Occipital lobe (tissue), 1 donor: ENCODE measurements at regions not wholly inside any gene's neighbourhood (a gene's known extent, or its start where the extent isn't known, plus 50 kb on each side); places are given as distances from the start of the nearest gene placed in this dataset.
"Not testable (repeated sequence)": the region's sequence is repeated elsewhere in the genome, so short reads cannot be mapped to it uniquely, and the experiment has no call there.

Experiments
- DNase-seq: peaks from one replicate; lab custom pipeline; 2025; lab: John Stamatoyannopoulos, UW

DNA sequence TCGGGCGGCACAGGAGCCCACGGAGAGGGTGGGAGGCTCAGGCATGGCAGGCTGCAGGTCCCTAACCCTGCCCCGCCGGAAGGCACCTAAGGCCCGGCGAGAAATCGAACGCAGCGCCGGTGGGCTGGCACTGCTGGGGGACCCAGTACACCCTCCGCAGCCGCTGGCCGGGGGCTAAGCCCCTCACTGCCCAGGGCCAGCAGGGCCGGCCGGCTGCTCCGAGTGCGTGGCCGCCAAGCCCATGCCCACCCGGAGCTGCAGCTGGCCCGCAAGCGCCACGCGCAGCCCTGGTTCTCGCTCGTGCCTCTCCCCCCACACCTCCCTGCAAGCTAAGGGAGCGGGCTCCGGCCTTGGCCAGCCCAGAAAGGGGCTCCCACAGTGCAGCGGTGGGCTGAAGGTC, 332.7 kb downstream of the HGF start:
- not testable (repeated sequence) for DNase-seq

DNA sequence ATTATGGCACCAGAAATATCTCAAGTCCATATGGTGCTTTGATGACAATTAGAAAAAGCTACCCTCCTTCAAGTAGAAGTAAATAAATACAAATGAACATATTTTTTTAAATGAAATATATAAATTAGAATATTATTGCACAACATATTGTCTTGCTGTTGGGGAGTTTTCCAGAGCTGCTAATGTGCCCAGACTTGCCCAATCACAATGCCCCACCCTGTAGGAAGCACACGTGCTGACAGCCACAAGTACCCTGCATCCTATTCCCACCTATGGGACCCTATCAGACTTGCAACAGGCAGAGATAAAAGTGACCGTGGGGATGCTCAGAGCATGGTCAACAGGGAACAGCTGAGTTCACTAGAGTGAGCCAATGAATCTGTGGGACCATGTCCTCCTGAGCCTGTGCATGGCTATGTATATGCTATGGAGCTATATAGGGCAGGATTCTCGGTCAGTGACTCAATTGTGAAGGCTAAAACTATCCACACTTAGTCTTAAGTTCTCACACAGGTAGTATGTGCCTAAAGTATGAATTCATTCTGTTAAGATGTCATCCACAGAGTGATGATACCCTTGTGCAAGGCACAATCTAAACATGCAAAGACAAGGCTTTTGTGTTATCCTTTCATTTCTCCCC, 336.0 kb downstream of the HGF start:
- DNase-seq: no peak

- no peak for DNase-seq
Measured at GRCh38 chr7:81433206-81433605, 336.6 kb downstream of the HGF start.

- no peak for DNase-seq
Measured at GRCh38 chr7:81430761-81431160, 339.1 kb downstream of the HGF start.

DNA sequence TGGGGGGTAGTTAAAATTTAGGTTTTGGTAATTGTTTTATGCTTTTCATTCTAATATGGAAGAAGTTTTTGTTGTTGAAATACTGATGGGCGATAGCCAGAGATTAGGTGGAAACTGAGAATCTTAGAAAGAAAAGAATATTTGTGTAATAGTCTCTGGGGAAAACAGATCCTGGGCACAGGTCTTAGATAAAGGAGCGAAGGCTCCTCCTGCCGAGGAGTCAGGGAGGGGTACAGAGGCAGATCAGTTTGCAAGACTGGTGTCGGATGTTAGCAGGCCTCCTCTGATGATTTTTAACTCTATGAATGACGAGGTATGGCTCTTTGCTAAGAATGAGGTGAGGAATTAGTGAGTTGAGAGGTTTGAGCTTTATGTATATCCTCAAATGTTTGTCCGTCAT, 339.7 kb downstream of the HGF start:
- no peak for DNase-seq

DNA sequence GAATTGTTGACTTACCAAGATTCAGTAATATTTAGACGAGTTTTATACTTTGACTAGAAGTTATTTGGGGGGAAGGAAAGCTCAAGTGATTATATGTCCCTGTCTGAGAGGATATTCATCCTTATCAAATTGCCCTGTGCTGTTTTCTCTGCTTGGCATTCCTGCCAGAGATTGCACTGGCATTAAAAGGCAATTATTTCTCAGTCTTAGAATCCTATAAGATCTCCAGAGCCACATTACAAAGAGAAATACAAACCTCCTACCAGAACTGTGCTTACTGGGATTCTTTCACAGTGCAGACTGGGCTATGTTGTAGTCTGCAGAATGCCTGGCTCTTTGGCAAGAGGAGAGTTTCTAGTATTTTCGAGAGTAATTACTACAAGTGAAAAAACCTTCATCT, 342.4 kb downstream of the HGF start:
- DNase-seq: no peak

DNA sequence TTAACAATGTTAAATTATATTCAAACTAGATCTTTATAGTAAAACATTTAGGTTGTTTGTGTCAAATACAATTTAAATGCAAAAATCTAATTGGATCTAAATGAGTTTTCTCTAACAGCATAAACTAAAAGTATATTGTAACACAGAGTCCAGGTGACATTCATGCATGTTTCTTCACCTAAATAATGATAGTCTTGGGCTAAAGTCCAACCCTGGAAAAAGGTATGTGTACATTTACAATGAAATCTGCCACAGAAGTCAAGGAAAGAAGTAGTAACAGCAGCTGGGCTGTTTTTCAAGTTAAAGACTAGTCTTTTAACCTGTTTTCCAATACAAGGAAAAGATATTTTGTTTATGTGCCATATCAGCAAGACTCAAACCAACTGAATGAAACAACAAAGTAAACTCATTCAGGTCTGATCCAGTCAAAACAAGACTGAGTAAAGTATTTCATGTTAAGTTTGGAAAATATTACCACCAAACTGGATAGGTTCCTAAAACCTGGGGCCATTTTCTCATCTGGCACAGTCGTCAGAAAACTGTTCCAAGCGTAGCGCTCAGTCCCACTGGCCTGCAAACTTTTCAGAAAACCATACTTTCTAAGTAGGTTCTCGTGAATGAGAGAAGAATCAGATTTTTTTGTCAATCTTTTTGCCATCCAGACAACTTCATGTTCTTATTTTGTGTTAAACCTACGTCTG, 349.2 kb downstream of the HGF start:
- no peak for DNase-seq

- no peak for DNase-seq
Measured at GRCh38 chr7:81419731-81420130, 350.1 kb downstream of the HGF start.

GRCh38 chr7:81416659-81417058, 353.2 kb downstream of the HGF start:
- DNase-seq: no peak

DNA sequence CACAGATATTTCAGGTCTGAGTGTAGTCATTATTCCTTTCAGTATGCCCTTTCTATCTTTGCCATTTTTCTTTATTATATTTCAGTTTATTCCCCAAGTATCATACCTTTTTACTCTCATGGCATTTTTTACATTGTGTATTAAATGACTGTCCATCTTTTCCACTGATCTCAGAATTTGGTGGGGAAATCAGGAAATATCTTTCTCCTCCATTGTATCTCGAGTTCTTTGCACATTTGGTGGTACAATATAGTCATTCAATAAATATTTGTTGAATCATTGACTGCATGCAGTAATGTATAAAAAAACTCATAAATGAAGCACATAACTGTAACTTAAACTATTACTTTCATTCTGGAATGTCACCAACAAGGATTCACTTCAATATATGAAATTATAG, 354.7 kb downstream of the HGF start:
- DNase-seq: no peak

- no peak for DNase-seq
Measured at GRCh38 chr7:81414411-81414810, 355.4 kb downstream of the HGF start.

DNA sequence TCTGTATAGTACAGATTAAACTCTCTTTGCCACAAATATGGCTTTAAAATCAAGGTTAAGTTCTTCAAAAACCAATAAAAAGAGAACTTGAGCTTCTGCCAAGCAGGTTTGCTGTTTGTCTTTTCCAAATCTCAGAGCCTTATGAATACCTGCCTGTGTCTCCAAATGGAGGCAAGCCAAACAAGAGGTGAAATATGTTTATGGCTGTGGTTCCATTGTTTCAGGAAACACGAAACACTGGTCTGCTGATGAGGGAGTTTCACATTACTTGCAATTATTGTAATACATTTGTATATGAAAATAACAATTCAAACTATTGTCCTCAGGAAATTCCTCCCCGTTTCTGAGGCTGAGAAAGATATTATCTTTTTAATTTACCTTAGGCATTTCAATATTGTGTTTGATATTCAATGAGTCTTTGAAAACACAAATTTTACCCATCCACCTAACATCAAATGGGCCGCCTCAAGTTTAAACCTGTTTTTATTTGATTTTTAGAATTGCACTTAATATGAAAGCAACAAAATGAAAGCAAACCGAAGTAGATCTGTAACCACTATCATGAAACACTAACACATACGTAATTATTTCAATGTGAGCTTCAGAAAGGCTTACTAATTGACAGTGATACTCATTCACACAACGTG, 359.3 kb downstream of the HGF start:
- DNase-seq: no peak

- no peak for DNase-seq
Measured at GRCh38 chr7:81408728-81409127, 361.1 kb downstream of the HGF start.

DNA sequence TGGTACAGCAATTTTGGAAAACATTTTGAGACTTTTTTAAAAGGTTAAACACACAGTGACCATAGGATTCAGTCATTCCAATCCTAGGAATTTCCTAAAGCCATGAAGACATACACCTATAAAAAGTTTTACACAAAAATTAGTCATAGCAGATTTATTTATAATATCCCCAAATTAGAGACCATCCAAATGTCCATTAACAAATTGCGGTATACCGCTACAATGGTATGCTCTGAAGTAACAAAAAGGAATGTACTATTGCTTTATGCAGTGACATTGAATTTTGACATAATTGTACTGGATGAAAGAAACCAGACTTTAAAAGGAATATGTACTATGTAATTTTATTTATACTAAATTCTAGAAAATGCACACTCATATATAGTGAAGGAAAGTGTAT, 362.8 kb downstream of the HGF start:
- no peak for DNase-seq

DNA sequence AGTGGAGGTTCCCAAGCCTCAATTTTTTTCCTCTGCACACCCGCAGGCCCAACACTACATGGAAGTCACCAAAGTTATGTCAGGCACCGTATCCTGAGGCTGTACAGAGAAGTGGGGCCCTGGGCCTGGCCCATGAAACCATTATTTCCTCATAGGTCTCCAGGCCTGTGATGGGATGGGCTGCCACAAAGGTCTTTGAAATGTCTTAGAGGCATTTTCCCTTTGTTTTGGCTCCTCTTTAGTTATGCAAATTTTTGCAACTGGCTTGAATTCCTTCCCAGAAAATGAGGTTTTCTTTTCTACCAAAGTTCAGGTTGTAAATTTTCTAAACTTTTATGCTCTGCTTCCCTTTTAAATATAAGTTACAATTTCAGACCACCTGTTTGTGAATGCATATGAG, 365.2 kb downstream of the HGF start:
- no peak for DNase-seq

GRCh38 chr7:81402227-81402626, 367.6 kb downstream of the HGF start:
- no peak for DNase-seq

- no peak for DNase-seq
Measured at GRCh38 chr7:81399471-81399870, 370.4 kb downstream of the HGF start.

- DNase-seq: no peak
Measured at GRCh38 chr7:81394029-81394428, 375.8 kb downstream of the HGF start.

DNA sequence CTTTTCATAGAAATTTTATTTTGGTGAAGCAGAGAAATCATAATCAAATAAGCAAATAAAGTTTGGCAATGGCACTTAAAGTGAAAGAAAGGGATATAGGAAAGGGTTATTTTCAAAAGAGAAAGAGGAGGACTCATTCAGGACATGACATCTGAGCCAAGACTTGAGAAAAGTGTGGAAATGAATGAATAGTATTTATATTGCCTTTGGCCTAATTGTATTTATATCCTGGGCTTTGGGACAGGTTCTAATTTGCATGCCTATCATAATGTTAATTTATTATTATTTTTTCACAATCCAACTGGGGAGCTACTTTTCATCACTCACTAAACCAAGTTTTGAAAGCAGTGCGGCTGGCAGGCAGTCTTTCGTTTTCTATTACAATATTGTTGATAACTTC, 376.8 kb downstream of the HGF start:
- no peak for DNase-seq

GRCh38 chr7:81385370-81385769, 384.5 kb downstream of the HGF start:
- DNase-seq: no peak

GRCh38 chr7:81383846-81384245, 386.0 kb downstream of the HGF start:
- no peak for DNase-seq

DNA sequence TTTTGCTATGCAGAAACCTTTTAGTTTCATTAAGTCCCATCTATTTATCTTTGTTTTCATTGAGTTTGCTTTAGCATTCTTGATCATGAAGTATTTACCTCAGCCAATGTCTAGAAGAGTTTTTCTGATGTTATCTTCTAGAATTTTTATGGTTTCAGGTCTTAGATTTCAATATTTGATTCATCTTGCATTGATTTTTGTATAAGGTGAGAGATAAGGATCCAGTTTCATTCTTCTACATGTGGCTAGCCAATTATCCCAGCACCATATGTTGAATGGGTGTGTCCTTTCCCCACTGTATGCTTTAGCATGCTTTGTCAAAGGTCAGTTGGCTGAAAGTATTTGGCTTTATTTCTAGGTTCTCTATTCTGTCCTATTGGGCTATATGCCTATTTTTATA, 395.2 kb downstream of the HGF start:
- DNase-seq: not testable (repeated sequence)

DNA sequence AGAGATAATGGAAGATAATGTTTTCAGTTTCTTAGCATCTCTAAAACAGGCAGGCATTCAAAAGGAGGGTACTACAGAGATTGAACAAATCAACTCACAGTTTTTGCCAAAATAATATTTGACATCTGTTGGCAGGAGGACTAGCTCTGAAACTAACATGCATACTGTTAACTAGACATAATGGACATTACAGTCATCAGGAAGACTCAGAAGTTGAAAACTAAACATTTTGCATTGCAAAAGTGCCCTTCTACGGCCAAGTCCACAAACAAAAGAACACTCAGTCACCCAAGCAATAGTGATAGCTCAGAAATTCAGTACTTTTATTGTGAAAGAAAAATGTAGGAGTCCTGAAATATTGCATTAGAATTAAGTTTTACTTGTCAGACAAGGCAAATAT, 399.0 kb downstream of the HGF start:
- DNase-seq: no peak
